ENCODE measurements at regions not wholly inside any gene's neighbourhood (a gene's known extent, or its start where the extent isn't known, plus 50 kb on each side); places are given as distances from the start of the nearest gene placed in this dataset.

DNA sequence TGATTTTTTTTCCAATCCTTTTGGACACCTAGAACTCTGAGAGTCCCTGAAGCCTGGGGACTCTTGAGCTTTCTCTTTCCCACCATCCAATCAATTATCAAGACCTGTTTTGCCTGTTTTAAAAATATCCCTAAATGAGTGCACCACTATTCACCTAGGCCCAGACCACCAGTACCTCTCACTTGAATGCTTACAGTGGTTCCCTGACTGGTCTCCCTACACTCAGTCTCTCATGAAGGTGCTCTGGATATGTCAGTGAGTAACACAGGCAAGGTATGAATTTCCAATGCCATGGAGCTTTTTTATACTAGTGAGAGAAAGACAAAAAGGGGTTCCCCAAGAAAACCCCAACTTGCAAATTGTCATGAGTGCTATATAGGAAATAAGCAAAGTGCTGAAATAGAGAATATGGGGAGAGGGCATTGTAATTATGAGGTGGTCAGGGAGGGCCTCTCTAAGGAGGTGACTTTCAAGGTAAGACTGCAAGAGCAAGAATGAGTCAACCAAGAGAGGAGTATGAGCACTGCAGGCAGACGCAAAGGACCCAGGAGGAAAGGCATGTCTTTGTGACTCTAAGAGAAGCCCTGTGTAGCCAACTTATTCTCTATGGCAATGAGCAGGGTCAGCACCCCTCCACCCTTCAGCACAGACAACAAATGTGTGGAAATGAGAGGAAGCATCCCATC lies 85.3 kb upstream of the MBIP start:
- no peak overlapping the region for H2BK20ac ChIP-seq (ENCODE audit: low read depth, low read length)
- no peak overlapping the region for H4K8ac ChIP-seq (ENCODE audit: low read depth in 2 of 2, low read length in 2 of 2)
- no peaks in the 10 kb centered on the region for H3K79me1 ChIP-seq (ENCODE audit: low read depth in 1 of 2, low read length in 2 of 2)
- no peak overlapping the region for H2BK15ac ChIP-seq (ENCODE audit: low read depth, low read length)
- H3K36me3 ChIP-seq (ENCODE audit: control insufficient read depth, insufficient read depth, low read length) = no peaks in the 10 kb centered on the region
- dilution Hi-C loops (cut with HindIII; ENCODE audit: low sequenced_read_pairs, unreplicated experiment) = no loop called here
- H3K56ac ChIP-seq (ENCODE audit: extremely low read depth, insufficient read depth, low read length) = no peak overlapping the region
- H2AK5ac ChIP-seq (ENCODE audit: low read depth, low read length) = no peak overlapping the region
- no peaks in the 10 kb centered on the region for H3K9me1 ChIP-seq (ENCODE audit: insufficient read depth, low read length)
- no peak overlapping the region for H4K91ac ChIP-seq (ENCODE audit: insufficient read depth, low read depth, low read length)
- no peak overlapping the region for H3K18ac ChIP-seq (ENCODE audit: low read depth, low read length)
- intact Hi-C loops (cut with micrococcal nuclease) = no loop called here
- no peak overlapping the region for H3K27ac ChIP-seq (ENCODE audit: insufficient read depth, low read length)
- H3K4ac ChIP-seq (ENCODE audit: low read depth, low read length) = no peak overlapping the region
- H3K4me1 ChIP-seq (ENCODE audit: control insufficient read depth, insufficient read depth, low read length) = no peaks in the 10 kb centered on the region
- no peak overlapping the region for H4K5ac ChIP-seq (ENCODE audit: low read depth, low read length)
- no peak overlapping the region for H2AK9ac ChIP-seq (replicated peaks; ENCODE audit: low read depth, low read length, poor library complexity)
- ATAC-seq (ENCODE audit: low read depth) = no peak
- H3K4me3 ChIP-seq (ENCODE audit: insufficient read depth, low read depth, low read length) = no peak overlapping the region
- no peak overlapping the region for H3K9ac ChIP-seq (ENCODE audit: low read depth, low read length)
- H3K27me3 ChIP-seq (ENCODE audit: control insufficient read depth, insufficient read depth, low read length) = no peaks in the 10 kb centered on the region
- CTCF ChIA-PET = no interaction called here
- no peak overlapping the region for H2AFZ ChIP-seq (replicated peaks; ENCODE audit: low read length, poor library complexity)
- H4K20me1 ChIP-seq (ENCODE audit: insufficient read depth, low read length) = no peaks in the 10 kb centered on the region
- DNase-seq = no peak
- no peak overlapping the region for H3K4me2 ChIP-seq (ENCODE audit: low read depth, low read length)
- H2BK120ac ChIP-seq (ENCODE audit: low read depth, low read length) = no peak overlapping the region
- WGBS, 2 experiments (ENCODE audit: extremely low coverage in 2 of 2, insufficient read length in 1 of 2) = no CpG with 5 or more reads among the region's 1 CpG
- BruUV-seq (replicated peaks) = no TSS peak
- no peak overlapping the region for H2BK5ac ChIP-seq (ENCODE audit: low read depth, low read length, poor library complexity, severe bottlenecking)
- no peak overlapping the region for H3K23ac ChIP-seq (ENCODE audit: low read depth, low read length)
- no peaks in the 10 kb centered on the region for H3K9me3 ChIP-seq (ENCODE audit: control insufficient read depth, insufficient read depth, low read length)
- no peak overlapping the region for H3K14ac ChIP-seq (replicated peaks; ENCODE audit: low read depth, low read length)
- in situ Hi-C loops (cut with MboI; ENCODE audit: low sequenced_read_pairs) = no loop called here
- no peak for TF ChIP-seq MAFK (IDR thresholded peaks at IDR 0.05; ENCODE audit: low read depth, low read length)
- no peak for TF ChIP-seq ELK1 (IDR thresholded peaks at IDR 0.05; ENCODE audit: borderline replicate concordance, low read depth, low read length)
- no peak for TF ChIP-seq RFX5 (IDR thresholded peaks at IDR 0.05; ENCODE audit: low read depth, low read length)
- TF ChIP-seq, protein P1, sequence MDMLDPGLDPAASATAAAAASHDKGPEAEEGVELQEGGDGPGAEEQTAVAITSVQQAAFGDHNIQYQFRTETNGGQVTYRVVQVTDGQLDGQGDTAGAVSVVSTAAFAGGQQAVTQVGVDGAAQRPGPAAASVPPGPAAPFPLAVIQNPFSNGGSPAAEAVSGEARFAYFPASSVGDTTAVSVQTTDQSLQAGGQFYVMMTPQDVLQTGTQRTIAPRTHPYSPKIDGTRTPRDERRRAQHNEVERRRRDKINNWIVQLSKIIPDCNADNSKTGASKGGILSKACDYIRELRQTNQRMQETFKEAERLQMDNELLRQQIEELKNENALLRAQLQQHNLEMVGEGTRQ (IDR thresholded peaks at IDR 0.05; ENCODE audit: low read depth, low read length) = no peak
- TF ChIP-seq FOS (IDR thresholded peaks at IDR 0.05; ENCODE audit: low read depth, low read length) = no peak
- no peak for TF ChIP-seq SMC3 (IDR thresholded peaks at IDR 0.05; ENCODE audit: low read depth, low read length)
- no peak for TF ChIP-seq CHD1 (IDR thresholded peaks at IDR 0.05; ENCODE audit: low read depth, low read length)
- no peak for TF ChIP-seq RCOR1 (IDR thresholded peaks at IDR 0.05; ENCODE audit: insufficient replicate concordance, low read length)
- no peak for TF ChIP-seq MXI1 (IDR thresholded peaks at IDR 0.05; ENCODE audit: borderline replicate concordance, low read depth, low read length)
- no peak for TF ChIP-seq CTCF (conservative IDR thresholded peaks at IDR 0.05; ENCODE audit: low read depth, low read length)
- no peak for TF ChIP-seq CEBPB (IDR thresholded peaks at IDR 0.05; ENCODE audit: low read depth, low read length)
- TF ChIP-seq NFE2L2 (IDR thresholded peaks at IDR 0.05; ENCODE audit: low read depth, low read length) = no peak
- TF ChIP-seq RAD21 (IDR thresholded peaks at IDR 0.05; ENCODE audit: low read length) = no peak
- TF ChIP-seq POLR2A (IDR thresholded peaks at IDR 0.05; ENCODE audit: low read depth, low read length) = no peak
- TF ChIP-seq MAZ (IDR thresholded peaks at IDR 0.05; ENCODE audit: borderline replicate concordance, low read depth, low read length) = no peak
- no peak for TF ChIP-seq BHLHE40 (IDR thresholded peaks at IDR 0.05; ENCODE audit: low read depth, low read length)
- POLR2A ChIA-PET (ENCODE audit: unreplicated experiment) = no interaction called here
